GM18868 (cell line): ENCODE measurements at regions not wholly inside any gene's neighbourhood (a gene's known extent, or its start where the extent isn't known, plus 50 kb on each side); places are given as distances from the start of the nearest gene placed in this dataset.
"Not testable (repeated sequence)": the region's sequence is repeated elsewhere in the genome, so short reads cannot be mapped to it uniquely, and the experiment has no call there.

ENCODE experiments used
- ATAC-seq: cut with Tn5 transposase; IDR thresholded peaks from one replicate; pipeline ENCODE4 v1.9.1; 2021; ENCODE audit warnings: mild to moderate bottlenecking, moderate library complexity; ENCODE audit not compliant: unreplicated experiment

DNA sequence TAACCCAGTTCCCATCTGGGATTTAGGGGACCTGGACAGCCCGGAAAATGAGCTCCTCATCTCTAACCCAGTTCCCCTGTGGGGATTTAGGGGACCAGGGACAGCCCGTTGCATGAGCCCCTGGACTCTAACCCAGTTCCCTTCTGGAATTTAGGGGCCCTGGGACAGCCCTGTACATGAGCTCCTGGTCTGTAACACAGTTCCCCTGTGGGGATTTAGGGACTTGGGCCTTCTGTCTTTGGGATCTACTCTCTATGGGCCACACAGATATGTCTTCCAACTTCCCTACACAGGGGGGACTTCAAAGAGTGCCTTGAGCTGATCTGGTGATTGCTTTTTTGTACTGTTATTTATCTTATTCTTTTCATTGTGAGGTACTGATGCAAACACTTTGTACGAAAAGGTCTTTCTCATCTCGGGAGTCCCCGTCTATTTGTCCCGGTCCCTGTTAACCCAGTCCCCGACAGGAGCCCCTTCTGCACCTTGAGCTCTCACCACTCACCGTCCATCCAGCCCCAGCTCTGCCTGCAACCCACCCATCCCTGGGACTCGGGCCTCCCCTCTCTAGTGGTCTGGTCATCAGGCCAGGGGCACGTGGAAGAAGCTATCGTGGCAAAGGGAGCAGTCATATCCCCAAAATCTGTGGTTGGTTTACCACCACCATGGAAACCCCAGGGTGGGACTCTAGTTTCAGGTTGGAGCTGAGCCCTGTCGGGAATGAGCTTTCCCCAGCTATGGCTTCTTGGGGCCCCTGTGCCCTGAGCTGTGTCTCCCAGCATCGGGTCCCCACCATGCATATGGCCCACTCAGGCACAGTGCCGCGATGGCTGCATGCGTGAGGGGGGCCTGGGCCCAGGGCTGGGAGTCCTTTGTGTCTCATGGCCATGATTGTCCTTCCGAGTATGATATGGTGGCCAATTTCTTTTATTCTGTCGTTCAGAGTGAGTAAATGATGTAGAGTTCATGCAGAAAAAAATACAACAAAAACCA lies 270.4 kb upstream of the PLCXD1 start:
- ATAC-seq = not testable (repeated sequence)

DNA sequence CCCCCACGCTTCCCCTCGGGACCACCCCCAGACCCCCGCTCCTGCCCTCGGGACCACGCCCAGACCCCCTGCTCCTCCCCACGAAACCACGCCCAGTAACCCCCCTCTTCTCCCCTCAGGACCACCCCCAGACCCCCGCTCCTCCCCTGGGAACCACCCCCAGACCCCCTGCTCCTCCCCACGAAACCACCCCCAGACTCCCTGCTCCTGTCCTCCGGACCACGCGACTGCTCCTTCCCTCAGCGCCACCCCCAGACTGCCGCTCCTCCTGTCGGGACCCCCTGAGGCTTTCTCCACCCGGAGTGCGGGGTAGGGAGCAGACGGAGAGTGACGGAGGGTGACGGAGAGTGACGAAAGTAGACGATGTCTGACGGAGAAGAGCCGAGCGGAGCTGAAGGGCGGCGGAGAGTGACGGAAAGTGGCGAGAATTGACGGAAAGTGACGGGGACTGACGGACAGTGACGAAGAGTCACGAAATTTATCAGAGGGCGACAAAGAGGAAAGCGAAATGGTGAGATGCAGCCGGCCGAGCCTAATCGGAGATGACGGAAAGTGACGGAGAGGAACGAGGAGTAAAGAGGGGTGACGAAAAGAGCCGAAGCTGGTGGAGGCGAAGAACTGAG lies 267.2 kb upstream of the PLCXD1 start:
- peak; percentile 67 for ATAC-seq

DNA sequence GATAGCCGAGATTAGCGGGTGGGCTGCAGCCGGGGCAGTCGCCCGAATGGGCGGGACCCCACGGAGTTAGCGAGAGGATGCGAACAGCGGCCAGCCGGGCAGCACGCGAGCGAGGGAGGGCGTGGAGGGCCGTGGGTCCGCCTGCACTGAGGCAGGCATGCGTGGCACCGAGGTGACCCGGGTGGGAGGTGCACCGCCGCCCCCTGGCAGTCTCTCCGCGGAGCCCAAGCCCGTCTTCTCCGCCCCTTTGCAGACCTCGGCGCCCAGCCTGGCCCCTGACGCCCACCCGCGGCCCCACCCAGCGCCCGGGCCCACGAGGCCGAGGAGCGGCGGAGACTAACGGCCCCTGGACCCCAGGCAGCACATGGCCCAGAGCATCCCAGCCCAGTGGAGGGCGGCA lies 266.7 kb upstream of the PLCXD1 start:
- peak; percentile 26 for ATAC-seq

DNA sequence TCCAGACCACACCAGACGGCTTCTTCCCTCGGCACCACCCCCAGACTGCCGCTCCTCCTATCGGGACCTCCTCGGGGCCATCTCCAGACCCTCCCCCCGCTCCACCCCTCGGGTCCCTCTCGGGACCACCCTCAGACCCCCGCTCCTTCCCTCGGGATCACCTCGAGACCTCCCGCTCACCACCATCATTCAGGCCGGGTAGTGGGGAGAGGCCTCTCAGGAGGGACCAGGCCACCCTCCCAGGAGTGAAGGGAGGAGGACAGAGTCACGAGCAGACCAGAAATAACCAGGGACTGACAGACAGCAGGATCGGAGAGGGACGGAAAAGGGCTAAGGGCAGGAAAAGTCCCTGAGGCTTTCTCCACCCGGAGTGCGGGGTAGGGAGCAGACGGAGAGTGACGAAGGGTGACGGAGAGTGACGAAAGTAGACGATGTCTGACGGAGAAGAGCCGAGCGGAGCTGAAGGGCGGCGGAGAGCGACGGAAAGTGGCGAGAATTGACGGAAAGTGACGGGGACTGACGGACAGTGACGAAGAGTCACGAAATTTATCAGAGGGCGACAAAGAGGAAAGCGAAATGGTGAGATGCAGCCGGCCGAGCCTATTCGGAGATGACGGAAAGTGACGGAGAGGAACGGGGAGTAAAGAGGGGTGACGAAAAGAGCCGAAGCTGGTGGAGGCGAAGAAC lies 262.3 kb upstream of the PLCXD1 start:
- peak; percentile 85 for ATAC-seq

DNA sequence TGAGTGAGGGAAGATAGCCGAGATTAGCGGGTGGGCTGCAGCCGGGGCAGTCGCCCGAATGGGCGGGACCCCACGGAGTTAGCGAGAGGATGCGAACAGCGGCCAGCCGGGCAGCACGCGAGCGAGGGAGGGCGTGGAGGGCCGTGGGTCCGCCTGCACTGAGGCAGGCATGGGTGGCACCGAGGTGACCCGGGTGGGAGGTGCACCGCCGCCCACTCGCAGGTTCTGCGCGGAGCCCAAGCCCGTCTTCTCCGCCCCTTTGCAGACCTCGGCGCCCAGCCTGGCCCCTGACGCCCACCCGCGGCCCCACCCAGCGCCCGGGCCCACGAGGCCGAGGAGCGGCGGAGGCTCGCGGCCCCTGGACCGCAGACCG lies 261.7 kb upstream of the PLCXD1 start:
- peak; percentile 13 for ATAC-seq

GRCh38 chrX:19912-20571 lies 261.1 kb upstream of the PLCXD1 start:
- ATAC-seq = peak; percentile 34

- ATAC-seq = not testable (repeated sequence)
Measured at GRCh38 chrX:24139-24538, 257.0 kb upstream of the PLCXD1 start.
